ENCODE measurements at regions not wholly inside any gene's neighbourhood (a gene's known extent, or its start where the extent isn't known, plus 50 kb on each side); places are given as distances from the start of the nearest gene placed in this dataset.

DNA sequence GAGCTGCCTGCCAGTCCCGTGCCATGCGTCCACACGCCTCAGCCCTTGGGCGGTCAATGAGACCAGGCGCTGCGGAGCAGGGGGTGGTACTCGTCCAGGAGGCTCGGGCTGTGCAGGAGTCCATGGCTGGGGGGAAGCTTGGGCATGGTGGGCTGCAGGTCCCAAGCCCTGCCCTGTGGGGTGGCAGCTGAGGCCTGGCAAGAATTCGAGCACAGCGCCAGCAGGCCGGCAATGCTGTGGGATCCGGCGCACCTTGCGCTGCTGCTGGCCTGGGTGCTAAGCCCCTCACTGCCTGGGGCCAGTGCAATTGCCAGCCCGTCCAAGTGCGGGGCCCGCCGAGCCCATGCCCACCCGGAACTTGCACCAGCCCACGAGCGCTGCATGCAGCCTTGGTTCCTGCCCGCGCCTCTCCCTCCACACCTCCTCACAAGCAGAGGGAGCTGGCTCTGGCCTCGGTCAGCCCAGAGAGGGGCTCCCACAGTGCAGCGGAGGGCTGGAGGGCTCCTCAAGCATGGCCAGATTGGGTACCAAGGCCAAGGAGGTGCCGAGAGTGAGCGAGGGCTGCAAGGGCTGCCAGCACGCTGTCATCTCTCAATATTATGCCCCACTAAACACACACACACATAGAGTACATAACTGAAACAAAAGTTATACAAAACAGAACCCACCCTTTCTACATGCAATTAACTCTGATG lies 307.7 kb downstream of the LMO4 start:
- DNase-seq (ENCODE audit: low read depth, low spot score) (no peak), ATAC-seq (no peak)
- no peaks in the 10 kb centered on the region for H3K4me1 ChIP-seq (ENCODE audit: control insufficient read depth, insufficient read depth, low read length)
- peaks cover 6% of the 10 kb centered on the region; the same call in 1 of the 2 replicates for H3K9me3 ChIP-seq (ENCODE audit: control insufficient read depth, insufficient read depth, low read depth, low read length)
- no peaks in the 10 kb centered on the region for H3K36me3 ChIP-seq (ENCODE audit: control insufficient read depth, insufficient read depth, low read length)
- no peak overlapping the region for H3K4me3 ChIP-seq (ENCODE audit: low read depth in 2 of 2, low read length in 2 of 2)
- CTCF ChIA-PET: no interaction called here
- in situ Hi-C loops (cut with HindIII; ENCODE audit: low pct_unique_long_range_greater_than_20kb, low sequenced_read_pairs): no loop called here
- no peak overlapping the region for H3K27ac ChIP-seq (ENCODE audit: low read length)
- intact Hi-C loops (cut with micrococcal nuclease; ENCODE audit: unreplicated experiment): no loop called here
- no TSS peak for BruUV-seq (replicated peaks)
- no peak for TF ChIP-seq TCF7L2 (IDR thresholded peaks at IDR 0.05; ENCODE audit: low read depth, low read length)
- no peak for TF ChIP-seq SIN3A (IDR thresholded peaks at IDR 0.05; ENCODE audit: borderline replicate concordance, insufficient read depth, low read depth, low read length)
- no peak for TF ChIP-seq POLR2AphosphoS5 (IDR thresholded peaks at IDR 0.05; ENCODE audit: low read depth, low read length)
- no peak for TF ChIP-seq CTCF (IDR thresholded peaks at IDR 0.05)
- TF ChIP-seq, protein P1, sequence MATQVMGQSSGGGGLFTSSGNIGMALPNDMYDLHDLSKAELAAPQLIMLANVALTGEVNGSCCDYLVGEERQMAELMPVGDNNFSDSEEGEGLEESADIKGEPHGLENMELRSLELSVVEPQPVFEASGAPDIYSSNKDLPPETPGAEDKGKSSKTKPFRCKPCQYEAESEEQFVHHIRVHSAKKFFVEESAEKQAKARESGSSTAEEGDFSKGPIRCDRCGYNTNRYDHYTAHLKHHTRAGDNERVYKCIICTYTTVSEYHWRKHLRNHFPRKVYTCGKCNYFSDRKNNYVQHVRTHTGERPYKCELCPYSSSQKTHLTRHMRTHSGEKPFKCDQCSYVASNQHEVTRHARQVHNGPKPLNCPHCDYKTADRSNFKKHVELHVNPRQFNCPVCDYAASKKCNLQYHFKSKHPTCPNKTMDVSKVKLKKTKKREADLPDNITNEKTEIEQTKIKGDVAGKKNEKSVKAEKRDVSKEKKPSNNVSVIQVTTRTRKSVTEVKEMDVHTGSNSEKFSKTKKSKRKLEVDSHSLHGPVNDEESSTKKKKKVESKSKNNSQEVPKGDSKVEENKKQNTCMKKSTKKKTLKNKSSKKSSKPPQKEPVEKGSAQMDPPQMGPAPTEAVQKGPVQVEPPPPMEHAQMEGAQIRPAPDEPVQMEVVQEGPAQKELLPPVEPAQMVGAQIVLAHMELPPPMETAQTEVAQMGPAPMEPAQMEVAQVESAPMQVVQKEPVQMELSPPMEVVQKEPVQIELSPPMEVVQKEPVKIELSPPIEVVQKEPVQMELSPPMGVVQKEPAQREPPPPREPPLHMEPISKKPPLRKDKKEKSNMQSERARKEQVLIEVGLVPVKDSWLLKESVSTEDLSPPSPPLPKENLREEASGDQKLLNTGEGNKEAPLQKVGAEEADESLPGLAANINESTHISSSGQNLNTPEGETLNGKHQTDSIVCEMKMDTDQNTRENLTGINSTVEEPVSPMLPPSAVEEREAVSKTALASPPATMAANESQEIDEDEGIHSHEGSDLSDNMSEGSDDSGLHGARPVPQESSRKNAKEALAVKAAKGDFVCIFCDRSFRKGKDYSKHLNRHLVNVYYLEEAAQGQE (IDR thresholded peaks at IDR 0.05; ENCODE audit: insufficient read depth in 1 of 2, low read depth in 2 of 2, low read length in 1 of 2): no peak
- no peaks in the 10 kb centered on the region for H3K27me3 ChIP-seq (ENCODE audit: control insufficient read depth, insufficient read depth, low read length)
- POLR2A ChIA-PET: no interaction called here

GRCh38 chr1:87638636-87639035 lies 310.0 kb downstream of the LMO4 start:
- no peak overlapping the region for H3K27ac ChIP-seq (ENCODE audit: low read length)
- no peaks in the 10 kb centered on the region for H3K4me1 ChIP-seq (ENCODE audit: control insufficient read depth, insufficient read depth, low read length)
- peaks cover 6% of the 10 kb centered on the region; the same call in 1 of the 2 replicates for H3K9me3 ChIP-seq (ENCODE audit: control insufficient read depth, insufficient read depth, low read depth, low read length)
- POLR2A ChIA-PET: no interaction called here
- H3K36me3 ChIP-seq (ENCODE audit: control insufficient read depth, insufficient read depth, low read length): no peaks in the 10 kb centered on the region
- ATAC-seq (no peak), DNase-seq (ENCODE audit: low read depth, low spot score) (no peak)
- H3K27me3 ChIP-seq (ENCODE audit: control insufficient read depth, insufficient read depth, low read length): no peaks in the 10 kb centered on the region
- TF ChIP-seq POLR2AphosphoS5 (IDR thresholded peaks at IDR 0.05; ENCODE audit: low read depth, low read length) (no peak), SIN3A (IDR thresholded peaks at IDR 0.05; ENCODE audit: borderline replicate concordance, insufficient read depth, low read depth, low read length) (no peak), CTCF (IDR thresholded peaks at IDR 0.05) (no peak), TCF7L2 (IDR thresholded peaks at IDR 0.05; ENCODE audit: low read depth, low read length) (no peak)
- TF ChIP-seq, protein P1 (IDR thresholded peaks at IDR 0.05; ENCODE audit: insufficient read depth in 1 of 2, low read depth in 2 of 2, low read length in 1 of 2): no peak
- in situ Hi-C loops (cut with HindIII; ENCODE audit: low pct_unique_long_range_greater_than_20kb, low sequenced_read_pairs) (no loop called here), intact Hi-C loops (cut with micrococcal nuclease; ENCODE audit: unreplicated experiment) (no loop called here)
- no TSS peak for BruUV-seq (replicated peaks)
- no peak overlapping the region for H3K4me3 ChIP-seq (ENCODE audit: low read depth in 2 of 2, low read length in 2 of 2)
- CTCF ChIA-PET: no interaction called here

All from Panc1 (cell line).